ENCODE measurements at regions not wholly inside any gene's neighbourhood (a gene's known extent, or its start where the extent isn't known, plus 50 kb on each side); places are given as distances from the start of the nearest gene placed in this dataset.

GRCh38 chr10:36087006-36088005 is 445.2 kb upstream of the FZD8 start:
- H3K4me3 ChIP-seq (ENCODE audit: insufficient read length, low read depth), result no peak overlapping the region
- H3K36me3 ChIP-seq (ENCODE audit: insufficient read depth, insufficient read length, low read length), result no peaks in the 10 kb centered on the region
- no peak overlapping the region for H3K9ac ChIP-seq (ENCODE audit: insufficient read length, low read depth)
- no peak for DNase-seq (ENCODE audit: low read depth, low spot score)
- H3K27me3 ChIP-seq (ENCODE audit: insufficient read depth, insufficient read length), result no peaks in the 10 kb centered on the region
- no peaks in the 10 kb centered on the region for H3K9me3 ChIP-seq (ENCODE audit: insufficient read depth, low read length)
- no peaks in the 10 kb centered on the region for H3K4me1 ChIP-seq (ENCODE audit: insufficient read depth, insufficient read length)
- TF ChIP-seq YY1 (IDR thresholded peaks at IDR 0.05; ENCODE audit: insufficient read depth, insufficient read length) (no peak), SUZ12 (IDR thresholded peaks at IDR 0.05; ENCODE audit: extremely low read depth, insufficient read depth, insufficient read length) (no peak), ZNF274 (IDR thresholded peaks at IDR 0.05; ENCODE audit: low read depth, low read length) (no peak)

- no peak for DNase-seq (ENCODE audit: low read depth, low spot score)
- Histone ChIP-seq H3K27me3 (ENCODE audit: insufficient read depth, insufficient read length) (no peaks in the 10 kb centered on the region), H3K4me3 (ENCODE audit: insufficient read length, low read depth) (no peak overlapping the region), H3K9me3 (ENCODE audit: insufficient read depth, low read length) (no peaks in the 10 kb centered on the region), H3K4me1 (ENCODE audit: insufficient read depth, insufficient read length) (no peaks in the 10 kb centered on the region), H3K9ac (ENCODE audit: insufficient read length, low read depth) (no peak overlapping the region), H3K36me3 (ENCODE audit: insufficient read depth, insufficient read length, low read length) (no peaks in the 10 kb centered on the region)
- TF ChIP-seq SUZ12 (IDR thresholded peaks at IDR 0.05; ENCODE audit: extremely low read depth, insufficient read depth, insufficient read length) (no peak), YY1 (IDR thresholded peaks at IDR 0.05; ENCODE audit: insufficient read depth, insufficient read length) (no peak), ZNF274 (IDR thresholded peaks at IDR 0.05; ENCODE audit: low read depth, low read length) (no peak)
Measured at GRCh38 chr10:36075196-36075595, 433.1 kb upstream of the FZD8 start.

GRCh38 chr10:36073796-36074345 is 431.8 kb upstream of the FZD8 start:
- Histone ChIP-seq H3K9ac (ENCODE audit: insufficient read length, low read depth) (no peak overlapping the region), H3K36me3 (ENCODE audit: insufficient read depth, insufficient read length, low read length) (no peaks in the 10 kb centered on the region), H3K27me3 (ENCODE audit: insufficient read depth, insufficient read length) (no peaks in the 10 kb centered on the region), H3K4me1 (ENCODE audit: insufficient read depth, insufficient read length) (no peaks in the 10 kb centered on the region), H3K9me3 (ENCODE audit: insufficient read depth, low read length) (no peaks in the 10 kb centered on the region), H3K4me3 (ENCODE audit: insufficient read length, low read depth) (no peak overlapping the region)
- DNase-seq (ENCODE audit: low read depth, low spot score), result no peak
- TF ChIP-seq SUZ12 (IDR thresholded peaks at IDR 0.05; ENCODE audit: extremely low read depth, insufficient read depth, insufficient read length) (no peak), YY1 (IDR thresholded peaks at IDR 0.05; ENCODE audit: insufficient read depth, insufficient read length) (no peak), ZNF274 (IDR thresholded peaks at IDR 0.05; ENCODE audit: low read depth, low read length) (no peak)

GRCh38 chr10:36068542-36068941 is 426.4 kb upstream of the FZD8 start:
- H3K9ac ChIP-seq (ENCODE audit: insufficient read length, low read depth), result no peak overlapping the region
- no peaks in the 10 kb centered on the region for H3K36me3 ChIP-seq (ENCODE audit: insufficient read depth, insufficient read length, low read length)
- no peak for DNase-seq (ENCODE audit: low read depth, low spot score)
- TF ChIP-seq YY1 (IDR thresholded peaks at IDR 0.05; ENCODE audit: insufficient read depth, insufficient read length) (no peak), SUZ12 (IDR thresholded peaks at IDR 0.05; ENCODE audit: extremely low read depth, insufficient read depth, insufficient read length) (no peak), ZNF274 (IDR thresholded peaks at IDR 0.05; ENCODE audit: low read depth, low read length) (no peak)
- no peak overlapping the region for H3K4me3 ChIP-seq (ENCODE audit: insufficient read length, low read depth)
- H3K9me3 ChIP-seq (ENCODE audit: insufficient read depth, low read length), result peaks cover 22% of the 10 kb centered on the region
- no peaks in the 10 kb centered on the region for H3K27me3 ChIP-seq (ENCODE audit: insufficient read depth, insufficient read length)
- H3K4me1 ChIP-seq (ENCODE audit: insufficient read depth, insufficient read length), result no peaks in the 10 kb centered on the region

- no peaks in the 10 kb centered on the region for H3K36me3 ChIP-seq (ENCODE audit: insufficient read depth, insufficient read length, low read length)
- TF ChIP-seq YY1 (IDR thresholded peaks at IDR 0.05; ENCODE audit: insufficient read depth, insufficient read length) (no peak), SUZ12 (IDR thresholded peaks at IDR 0.05; ENCODE audit: extremely low read depth, insufficient read depth, insufficient read length) (no peak), ZNF274 (IDR thresholded peaks at IDR 0.05; ENCODE audit: low read depth, low read length) (no peak)
- H3K27me3 ChIP-seq (ENCODE audit: insufficient read depth, insufficient read length), result no peaks in the 10 kb centered on the region
- H3K9ac ChIP-seq (ENCODE audit: insufficient read length, low read depth), result no peak overlapping the region
- DNase-seq (ENCODE audit: low read depth, low spot score), result no peak
- no peaks in the 10 kb centered on the region for H3K4me1 ChIP-seq (ENCODE audit: insufficient read depth, insufficient read length)
- H3K4me3 ChIP-seq (ENCODE audit: insufficient read length, low read depth), result no peak overlapping the region
- H3K9me3 ChIP-seq (ENCODE audit: insufficient read depth, low read length), result peaks cover 22% of the 10 kb centered on the region
Measured at GRCh38 chr10:36067748-36068147, 425.7 kb upstream of the FZD8 start.

- no peak for DNase-seq (ENCODE audit: low read depth, low spot score)
- Histone ChIP-seq H3K4me3 (ENCODE audit: insufficient read length, low read depth) (no peak overlapping the region), H3K4me1 (ENCODE audit: insufficient read depth, insufficient read length) (no peaks in the 10 kb centered on the region), H3K27me3 (ENCODE audit: insufficient read depth, insufficient read length) (no peaks in the 10 kb centered on the region), H3K36me3 (ENCODE audit: insufficient read depth, insufficient read length, low read length) (no peaks in the 10 kb centered on the region), H3K9me3 (ENCODE audit: insufficient read depth, low read length) (peaks cover 22% of the 10 kb centered on the region), H3K9ac (ENCODE audit: insufficient read length, low read depth) (no peak overlapping the region)
- TF ChIP-seq SUZ12 (IDR thresholded peaks at IDR 0.05; ENCODE audit: extremely low read depth, insufficient read depth, insufficient read length) (no peak), ZNF274 (IDR thresholded peaks at IDR 0.05; ENCODE audit: low read depth, low read length) (no peak), YY1 (IDR thresholded peaks at IDR 0.05; ENCODE audit: insufficient read depth, insufficient read length) (no peak)
Measured at GRCh38 chr10:36066850-36067249, 424.8 kb upstream of the FZD8 start.

GRCh38 chr10:36066102-36066501 is 424.0 kb upstream of the FZD8 start:
- H3K9ac ChIP-seq (ENCODE audit: insufficient read length, low read depth), result no peak overlapping the region
- H3K27me3 ChIP-seq (ENCODE audit: insufficient read depth, insufficient read length), result no peaks in the 10 kb centered on the region
- H3K36me3 ChIP-seq (ENCODE audit: insufficient read depth, insufficient read length, low read length), result no peaks in the 10 kb centered on the region
- TF ChIP-seq SUZ12 (IDR thresholded peaks at IDR 0.05; ENCODE audit: extremely low read depth, insufficient read depth, insufficient read length) (no peak), YY1 (IDR thresholded peaks at IDR 0.05; ENCODE audit: insufficient read depth, insufficient read length) (no peak), ZNF274 (IDR thresholded peaks at IDR 0.05; ENCODE audit: low read depth, low read length) (no peak)
- DNase-seq (ENCODE audit: low read depth, low spot score), result no peak
- H3K4me1 ChIP-seq (ENCODE audit: insufficient read depth, insufficient read length), result no peaks in the 10 kb centered on the region
- H3K4me3 ChIP-seq (ENCODE audit: insufficient read length, low read depth), result no peak overlapping the region
- peaks cover 22% of the 10 kb centered on the region for H3K9me3 ChIP-seq (ENCODE audit: insufficient read depth, low read length)

Measured in NT2/D1 (cell line).